Colonic mucosa (tissue), 4 donors: ENCODE measurements at regions not wholly inside any gene's neighbourhood (a gene's known extent, or its start where the extent isn't known, plus 50 kb on each side); places are given as distances from the start of the nearest gene placed in this dataset.
"Not testable (repeated sequence)": the region's sequence is repeated elsewhere in the genome, so short reads cannot be mapped to it uniquely, and the experiment has no call there.

Experiments used
- DNase-seq: peaks from one replicate; pipeline ENCODE4 v3.0.0-alpha.2; 2020
- H3K27ac ChIP-seq: fragments of 200-600 bp; one replicate; pipeline ENCODE4 v1.8.0; 2021
- H3K27me3 ChIP-seq: fragments of 200-600 bp; one replicate; pipeline ENCODE4 v1.8.0; 2021
- H3K36me3 ChIP-seq: fragments of 200-600 bp; one replicate; pipeline ENCODE4 v1.8.0; 2021
- H3K4me1 ChIP-seq: fragments of 200-600 bp; one replicate; pipeline ENCODE4 v1.8.0; 2021; ENCODE audit warnings: mild to moderate bottlenecking
- H3K4me3 ChIP-seq: fragments of 200-600 bp; one replicate; pipeline ENCODE4 v1.8.0; 2021
- H3K9ac ChIP-seq, 2 donors: one replicate each; pipeline ENCODE4 v1.7.0; 2013; ENCODE audit warnings: control low read depth in 2 of 2, low read depth in 2 of 2, low read length in 2 of 2
- H3K9me3 ChIP-seq: fragments of 200-600 bp; one replicate; pipeline ENCODE4 v1.8.0; 2021
- CTCF ChIP-seq: fragments of 200-600 bp; IDR thresholded peaks from one replicate; pipeline ENCODE4 v1.8.0; 2022; ENCODE audit warnings: antibody characterized with exemption, mild to moderate bottlenecking
- intact Hi-C: fragments of 100-400 bp; cut with DNase I; formaldehyde crosslinking; loops from one replicate; pipeline ENCODE4 v1.14.1; 2022
- donor health status: healthy.
- donor health status: DM: no; HTN: no; CAD: no.
- donor health status: DM: no; HTN: no; CAD: no.

- no peak for TF ChIP-seq CTCF
- Histone ChIP-seq H3K4me1 (no peaks in the 10 kb centered on the region), H3K36me3 (no peaks in the 10 kb centered on the region), H3K9me3 (no peaks in the 10 kb centered on the region), H3K27ac (no peak overlapping the region), H3K27me3 (no peaks in the 10 kb centered on the region), H3K9ac (no peak overlapping the region), H3K4me3 (no peak overlapping the region)
- no peak for DNase-seq
- intact Hi-C loops = no loop called here
Observed at GRCh38 chr2:13508671-13509070, 791.9 kb downstream of the TRIB2 start.

GRCh38 chr2:13515254-13515653, 798.5 kb downstream of the TRIB2 start:
- no peaks in the 10 kb centered on the region for H3K4me1 ChIP-seq
- no peaks in the 10 kb centered on the region for H3K9me3 ChIP-seq
- no peak for TF ChIP-seq CTCF
- H3K9ac ChIP-seq = no peak overlapping the region
- H3K36me3 ChIP-seq = no peaks in the 10 kb centered on the region
- intact Hi-C loops = no loop called here
- H3K27ac ChIP-seq = no peak overlapping the region
- DNase-seq = no peak
- H3K4me3 ChIP-seq = no peak overlapping the region
- H3K27me3 ChIP-seq = no peaks in the 10 kb centered on the region

GRCh38 chr2:13522096-13522495, 805.4 kb downstream of the TRIB2 start:
- intact Hi-C loops = no loop called here
- Histone ChIP-seq H3K9ac (no peak overlapping the region), H3K27ac (no peak overlapping the region), H3K36me3 (no peaks in the 10 kb centered on the region), H3K4me3 (no peak overlapping the region), H3K9me3 (no peaks in the 10 kb centered on the region), H3K27me3 (no peaks in the 10 kb centered on the region), H3K4me1 (no peaks in the 10 kb centered on the region)
- DNase-seq = no peak
- TF ChIP-seq CTCF = no peak

- Histone ChIP-seq H3K4me1 (no peaks in the 10 kb centered on the region), H3K27ac (no peak overlapping the region), H3K27me3 (no peaks in the 10 kb centered on the region), H3K4me3 (no peak overlapping the region), H3K36me3 (no peaks in the 10 kb centered on the region), H3K9ac (no peak overlapping the region), H3K9me3 (no peaks in the 10 kb centered on the region)
- intact Hi-C loops = no loop called here
- no peak for DNase-seq
- TF ChIP-seq CTCF = no peak
Observed at GRCh38 chr2:13522917-13523821, 806.4 kb downstream of the TRIB2 start.

- intact Hi-C loops = no loop called here
- H3K27ac ChIP-seq = no peak overlapping the region
- no peak for DNase-seq
Observed at GRCh38 chr2:13524492-13524891, 807.8 kb downstream of the TRIB2 start.

GRCh38 chr2:13531735-13532410, 815.1 kb downstream of the TRIB2 start:
- H3K27ac ChIP-seq, H3K4me1 ChIP-seq, H3K9me3 ChIP-seq, DNase-seq, intact Hi-C loops, H3K36me3 ChIP-seq, H3K9ac ChIP-seq, H3K4me3 ChIP-seq, H3K27me3 ChIP-seq: not testable (repeated sequence)

More at GRCh38 chr2:13524492-13524891, 807.8 kb downstream of the TRIB2 start:
- no peaks in the 10 kb centered on the region for H3K27me3 ChIP-seq
- H3K4me3 ChIP-seq = no peak overlapping the region
- no peaks in the 10 kb centered on the region for H3K36me3 ChIP-seq
- H3K9me3 ChIP-seq = no peaks in the 10 kb centered on the region
- H3K4me1 ChIP-seq = no peaks in the 10 kb centered on the region
- no peak overlapping the region for H3K9ac ChIP-seq
- TF ChIP-seq CTCF = no peak

- H3K4me1 ChIP-seq, H3K36me3 ChIP-seq, intact Hi-C loops, H3K4me3 ChIP-seq, H3K27ac ChIP-seq, H3K9me3 ChIP-seq, H3K9ac ChIP-seq, DNase-seq, H3K27me3 ChIP-seq: not testable (repeated sequence)
Observed at GRCh38 chr2:13532781-13533523, 816.2 kb downstream of the TRIB2 start.
